HEK293 (cell line): ENCODE measurements at regions not wholly inside any gene's neighbourhood (a gene's known extent, or its start where the extent isn't known, plus 50 kb on each side); places are given as distances from the start of the nearest gene placed in this dataset.

Experiments used
- CTCF ChIA-PET: fragments of 350-600 bp; formaldehyde crosslinking; extraction: SDS; loops from one replicate; lab custom pipeline; 2021; ENCODE audit warnings: antibody characterized with exemption; lab: Yijun Ruan, JAX
- POLR2A ChIA-PET: fragments of 300-600 bp; formaldehyde crosslinking; extraction: SDS; loops from one replicate; lab custom pipeline; 2020; ENCODE audit warnings: antibody characterized with exemption, inconsistent platforms; lab: Yijun Ruan, JAX
- H3K27ac ChIP-seq: fragments of 200-500 bp; sonication (Bioruptor generic); 2 replicates; pipeline ENCODE4 v1.5.1; 2014; ENCODE audit warnings: low read depth, low read length, control low read depth, inconsistent platforms; ENCODE audit errors: extremely low read depth
- H3K36me3 ChIP-seq, 2 experiments: fragments of 200-500 bp in 1 of 2; sonication (Bioruptor generic) in 1 of 2; 1 replicate in 1 of 2; 2 replicates in 1 of 2; pipeline ENCODE4 v1.5.1; 2014 to 2017; ENCODE audit warnings: inconsistent platforms in 2 of 2, low read length in 2 of 2; ENCODE audit not compliant: control insufficient read depth in 2 of 2, insufficient read depth in 1 of 2
- H3K4me1 ChIP-seq: fragments of 200-500 bp; sonication (Bioruptor generic); 2 replicates; pipeline ENCODE4 v1.5.1; 2014; ENCODE audit warnings: mild to moderate bottlenecking, low read length, inconsistent platforms; ENCODE audit not compliant: control insufficient read depth, insufficient read depth
- H3K4me3 ChIP-seq: 2 replicates; pipeline ENCODE4 v1.5.1; 2011; ENCODE audit warnings: low read depth, mild to moderate bottlenecking, control low read depth, low read length, moderate library complexity
- H3K9me3 ChIP-seq: fragments of 200-500 bp; sonication (Bioruptor generic); 2 replicates; pipeline ENCODE4 v1.5.1; 2014; ENCODE audit warnings: low read depth, low read length, inconsistent platforms; ENCODE audit not compliant: control insufficient read depth, insufficient read depth
- AEBP2 ChIP-seq: fragments of 450-650 bp; formaldehyde crosslinking; IDR thresholded peaks from 2 replicates; pipeline ENCODE4 v1.5.1; 2016; ENCODE audit warnings: missing biosample characterization, missing genetic modification characterization, borderline replicate concordance
- EGR2 ChIP-seq: fragments of 450-650 bp; formaldehyde crosslinking; IDR thresholded peaks from 2 replicates; pipeline ENCODE4 v1.5.1; 2016; ENCODE audit warnings: low read depth, missing biosample characterization, missing genetic modification characterization
- GLIS1 ChIP-seq: fragments of 450-650 bp; formaldehyde crosslinking; IDR thresholded peaks from 2 replicates; pipeline ENCODE4 v1.5.1; 2016; ENCODE audit warnings: missing biosample characterization, missing genetic modification characterization
- KLF10 ChIP-seq: fragments of 450-650 bp; IDR thresholded peaks from 2 replicates; pipeline ENCODE4 v1.5.1; 2018; ENCODE audit warnings: missing biosample characterization, mild to moderate bottlenecking, missing genetic modification characterization
- KLF7 ChIP-seq: fragments of 450-650 bp; formaldehyde crosslinking; IDR thresholded peaks from 2 replicates; pipeline ENCODE4 v1.5.1; 2016; ENCODE audit warnings: missing biosample characterization, missing genetic modification characterization, borderline replicate concordance
- REPIN1 ChIP-seq: fragments of 450-650 bp; formaldehyde crosslinking; IDR thresholded peaks from 2 replicates; pipeline ENCODE4 v1.5.1; 2017; ENCODE audit warnings: missing biosample characterization, missing genetic modification characterization, low read depth
- TRIM28 ChIP-seq: IDR thresholded peaks from 2 replicates; pipeline ENCODE4 v1.6.1; 2011; ENCODE audit warnings: low read length, control low read depth, borderline replicate concordance
- ZBTB11 ChIP-seq: fragments of 450-650 bp; formaldehyde crosslinking; conservative IDR thresholded peaks from 2 replicates; pipeline ENCODE4 v1.5.1; 2016; ENCODE audit warnings: low read depth, missing biosample characterization, missing genetic modification characterization
- ZBTB26 ChIP-seq: fragments of 450-650 bp; formaldehyde crosslinking; optimal IDR thresholded peaks from 2 replicates; pipeline ENCODE3; 2016; ENCODE audit warnings: missing biosample characterization, mild to moderate bottlenecking, missing genetic modification characterization
- ZNF112 ChIP-seq: fragments of 450-650 bp; formaldehyde crosslinking; IDR thresholded peaks from 2 replicates; pipeline ENCODE4 v1.5.0; 2017; ENCODE audit warnings: missing biosample characterization, missing genetic modification characterization
- ZNF157 ChIP-seq: fragments of 450-650 bp; formaldehyde crosslinking; IDR thresholded peaks from 2 replicates; pipeline ENCODE4 v1.5.1; 2016; ENCODE audit warnings: missing biosample characterization, missing genetic modification characterization
- ZNF169 ChIP-seq: fragments of 450-650 bp; formaldehyde crosslinking; IDR thresholded peaks from 2 replicates; pipeline ENCODE4 v1.5.1; 2016; ENCODE audit warnings: missing biosample characterization, missing genetic modification characterization
- ZNF19 ChIP-seq: fragments of 450-650 bp; formaldehyde crosslinking; IDR thresholded peaks from 2 replicates; pipeline ENCODE4; 2016; ENCODE audit warnings: missing biosample characterization, missing genetic modification characterization, low read depth
- ZNF223 ChIP-seq: fragments of 450-650 bp; formaldehyde crosslinking; IDR thresholded peaks from 2 replicates; pipeline ENCODE4 v1.5.1; 2016; ENCODE audit warnings: missing biosample characterization, missing genetic modification characterization
- ZNF324 ChIP-seq: fragments of 450-650 bp; formaldehyde crosslinking; IDR thresholded peaks from 2 replicates; pipeline ENCODE4 v1.5.1; 2016; ENCODE audit warnings: missing biosample characterization, missing genetic modification characterization
- ZNF350 ChIP-seq: fragments of 450-650 bp; formaldehyde crosslinking; IDR thresholded peaks from 2 replicates; pipeline ENCODE4 v1.5.0; 2017; ENCODE audit warnings: missing biosample characterization, mild to moderate bottlenecking, missing genetic modification characterization
- ZNF473 ChIP-seq: fragments of 450-650 bp; formaldehyde crosslinking; IDR thresholded peaks from 2 replicates; pipeline ENCODE4 v1.5.1; 2017; ENCODE audit warnings: missing biosample characterization, missing genetic modification characterization
- ZNF513 ChIP-seq: fragments of 450-650 bp; IDR thresholded peaks from 2 replicates; pipeline ENCODE4 v1.5.1; 2018; ENCODE audit warnings: missing biosample characterization, missing genetic modification characterization
- ZNF549 ChIP-seq: fragments of 450-650 bp; IDR thresholded peaks from 2 replicates; pipeline ENCODE4 v1.5.1; 2018; ENCODE audit warnings: missing biosample characterization, missing genetic modification characterization, mild to moderate bottlenecking, inconsistent platforms, moderate library complexity
- ZNF585B ChIP-seq: fragments of 450-650 bp; formaldehyde crosslinking; IDR thresholded peaks from 2 replicates; pipeline ENCODE4 v1.5.1; 2016; ENCODE audit warnings: missing biosample characterization, missing genetic modification characterization
- ZNF654 ChIP-seq: fragments of 450-650 bp; formaldehyde crosslinking; IDR thresholded peaks from 2 replicates; pipeline ENCODE4 v1.5.1; 2016; ENCODE audit warnings: low read depth, missing biosample characterization, missing genetic modification characterization
- ZNF777 ChIP-seq: fragments of 450-650 bp; formaldehyde crosslinking; IDR thresholded peaks from 2 replicates; pipeline ENCODE4 v1.5.1; 2017; ENCODE audit warnings: missing biosample characterization, missing genetic modification characterization, borderline replicate concordance
- ZSCAN5A ChIP-seq: fragments of 450-650 bp; formaldehyde crosslinking; IDR thresholded peaks from 2 replicates; pipeline ENCODE4 v1.5.1; 2016; ENCODE audit warnings: missing biosample characterization, missing genetic modification characterization

- Histone ChIP-seq H3K27ac (no peak overlapping the region), H3K9me3 (no peaks in the 10 kb centered on the region), H3K4me1 (no peaks in the 10 kb centered on the region), H3K36me3 (no peaks in the 10 kb centered on the region), H3K4me3 (no peak overlapping the region)
- ChIA-PET CTCF (interaction anchor here (0.6 to 1.3 kb wide), 3 partner anchors 33 to 53 kb away, joined by 3 to 4 read pairs (median 3); no protein-coding TSS in a partner anchor), POLR2A (no interaction called here)
- TF ChIP-seq ZNF585B = no peak
- TF ChIP-seq ZNF112 (tag by site-specific recombination) = no peak
- no peak for TF ChIP-seq REPIN1
- no peak for TF ChIP-seq ZNF654 (tag by site-specific recombination)
- no peak for TF ChIP-seq ZNF223 (tag by site-specific recombination)
- no peak for TF ChIP-seq ZNF513 (tag by site-specific recombination)
- TF ChIP-seq ZNF157 = no peak
- no peak for TF ChIP-seq TRIM28
- TF ChIP-seq KLF7 (tag by site-specific recombination) = no peak
- TF ChIP-seq GLIS1 = no peak
- TF ChIP-seq ZBTB26 (tag by site-specific recombination) = no peak
- TF ChIP-seq KLF10 = no peak
Measured at GRCh38 chr9:107390279-107390678, 99.3 kb downstream of the KLF4 start.

GRCh38 chr9:107389617-107390071 is 99.9 kb downstream of the KLF4 start:
- Histone ChIP-seq H3K36me3 (no peaks in the 10 kb centered on the region), H3K9me3 (no peaks in the 10 kb centered on the region), H3K4me1 (no peaks in the 10 kb centered on the region), H3K27ac (no peak overlapping the region)
- POLR2A ChIA-PET = no interaction called here
- CTCF ChIA-PET = no interaction called here
- TF ChIP-seq EGR2 = peak; percentile 42; the same call in 1 of the 2 replicates
- TF ChIP-seq ZNF473 = no peak
- TF ChIP-seq, all 188 proteins: peak for 1
- H3K4me3 ChIP-seq = no peak overlapping the region

- no peak overlapping the region for H3K4me3 ChIP-seq
- H3K36me3 ChIP-seq = no peaks in the 10 kb centered on the region
- POLR2A ChIA-PET = no interaction called here
- no peaks in the 10 kb centered on the region for H3K4me1 ChIP-seq
- CTCF ChIA-PET = interaction anchor here (1.0 kb wide), 1 partner anchor 34 kb away, joined by 3 read pairs; no protein-coding TSS in a partner anchor
- H3K27ac ChIP-seq = no peak overlapping the region
- H3K9me3 ChIP-seq = no peaks in the 10 kb centered on the region
- TF ChIP-seq ZNF350 = no peak
- TF ChIP-seq ZNF169 = no peak
- TF ChIP-seq ZBTB11 (tag by site-specific recombination) = no peak
- no peak for TF ChIP-seq ZSCAN5A
- TF ChIP-seq ZNF777 (tag by site-specific recombination) = no peak
- TF ChIP-seq AEBP2 (tag by site-specific recombination) = no peak
- no peak for TF ChIP-seq ZNF19 (tag by site-specific recombination)
- no peak for TF ChIP-seq ZNF324 (tag by site-specific recombination)
- TF ChIP-seq ZNF549 (tag by site-specific recombination) = no peak
- TF ChIP-seq, all 188 proteins: peak for 0
Measured at GRCh38 chr9:107388890-107389289, 100.7 kb downstream of the KLF4 start.
